ENCODE measurements at regions not wholly inside any gene's neighbourhood (a gene's known extent, or its start where the extent isn't known, plus 50 kb on each side); places are given as distances from the start of the nearest gene placed in this dataset.

GRCh38 chr16:52748741-52749140, 201.8 kb upstream of the TOX3 start:
- Histone ChIP-seq H3K36me3 (ENCODE audit: control insufficient read depth in 2 of 2, insufficient read depth in 1 of 2, low read length in 2 of 2) (no peaks in the 10 kb centered on the region), H3K27ac (ENCODE audit: extremely low read depth, low read depth, low read length) (no peak overlapping the region), H3K9me3 (ENCODE audit: control insufficient read depth, insufficient read depth, low read depth, low read length) (no peaks in the 10 kb centered on the region), H3K4me3 (ENCODE audit: low read depth, low read length) (no peak overlapping the region), H3K4me1 (ENCODE audit: control insufficient read depth, insufficient read depth, low read length) (no peaks in the 10 kb centered on the region)
- no peak for TF ChIP-seq ZNF530 (tag by site-specific recombination; IDR thresholded peaks at IDR 0.05; ENCODE audit: low read depth)
- no peak for TF ChIP-seq ZNF529 (tag by site-specific recombination; IDR thresholded peaks at IDR 0.05; ENCODE audit: insufficient replicate concordance)
- no peak for TF ChIP-seq HOXD13 (CRISPR knock-in tag; IDR thresholded peaks at IDR 0.05; ENCODE audit: borderline replicate concordance)
- TF ChIP-seq, protein P1, sequence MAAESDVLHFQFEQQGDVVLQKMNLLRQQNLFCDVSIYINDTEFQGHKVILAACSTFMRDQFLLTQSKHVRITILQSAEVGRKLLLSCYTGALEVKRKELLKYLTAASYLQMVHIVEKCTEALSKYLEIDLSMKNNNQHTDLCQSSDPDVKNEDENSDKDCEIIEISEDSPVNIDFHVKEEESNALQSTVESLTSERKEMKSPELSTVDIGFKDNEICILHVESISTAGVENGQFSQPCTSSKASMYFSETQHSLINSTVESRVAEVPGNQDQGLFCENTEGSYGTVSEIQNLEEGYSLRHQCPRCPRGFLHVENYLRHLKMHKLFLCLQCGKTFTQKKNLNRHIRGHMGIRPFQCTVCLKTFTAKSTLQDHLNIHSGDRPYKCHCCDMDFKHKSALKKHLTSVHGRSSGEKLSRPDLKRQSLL (tag by site-specific recombination; IDR thresholded peaks at IDR 0.05) = no peak
- TF ChIP-seq ZNF37A (tag by site-specific recombination; IDR thresholded peaks at IDR 0.05) = no peak
- TF ChIP-seq, protein P2, sequence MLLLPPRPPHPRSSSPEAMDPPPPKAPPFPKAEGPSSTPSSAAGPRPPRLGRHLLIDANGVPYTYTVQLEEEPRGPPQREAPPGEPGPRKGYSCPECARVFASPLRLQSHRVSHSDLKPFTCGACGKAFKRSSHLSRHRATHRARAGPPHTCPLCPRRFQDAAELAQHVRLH (tag by site-specific recombination; IDR thresholded peaks at IDR 0.05) = no peak
- TF ChIP-seq ZNF416 (tag by site-specific recombination; IDR thresholded peaks at IDR 0.05) = no peak
- TF ChIP-seq ZSCAN16 (tag by site-specific recombination; IDR thresholded peaks at IDR 0.05) = no peak
- TF ChIP-seq ZNF488 (tag by site-specific recombination; IDR thresholded peaks at IDR 0.05) = no peak
- TF ChIP-seq ZNF184 (tag by site-specific recombination; IDR thresholded peaks at IDR 0.05) = no peak
- no peak for TF ChIP-seq ZNF626 (tag by site-specific recombination; IDR thresholded peaks at IDR 0.05)
- TF ChIP-seq ZNF624 (tag by site-specific recombination; IDR thresholded peaks at IDR 0.05) = no peak
- CTCF ChIA-PET = no interaction called here
- POLR2A ChIA-PET = no interaction called here

- Histone ChIP-seq H3K27ac (ENCODE audit: extremely low read depth, low read depth, low read length) (no peak overlapping the region), H3K4me3 (ENCODE audit: low read depth, low read length) (no peak overlapping the region), H3K36me3 (ENCODE audit: control insufficient read depth in 2 of 2, insufficient read depth in 1 of 2, low read length in 2 of 2) (no peaks in the 10 kb centered on the region), H3K9me3 (ENCODE audit: control insufficient read depth, insufficient read depth, low read depth, low read length) (no peaks in the 10 kb centered on the region), H3K4me1 (ENCODE audit: control insufficient read depth, insufficient read depth, low read length) (no peaks in the 10 kb centered on the region)
- ChIA-PET POLR2A (no interaction called here), CTCF (no interaction called here)
- TF ChIP-seq MEIS1 (CRISPR knock-in tag; IDR thresholded peaks at IDR 0.05; ENCODE audit: borderline replicate concordance) (no peak), ZNF266 (tag by site-specific recombination; IDR thresholded peaks at IDR 0.05; ENCODE audit: low read depth) (no peak), ZBTB17 (tag by site-specific recombination; IDR thresholded peaks at IDR 0.05) (no peak), BCL11B (tag by site-specific recombination; IDR thresholded peaks at IDR 0.05; ENCODE audit: low read depth) (no peak)
These were observed 200.2 kb upstream of the TOX3 start for GRCh38 chr16:52747088-52747595.

DNA sequence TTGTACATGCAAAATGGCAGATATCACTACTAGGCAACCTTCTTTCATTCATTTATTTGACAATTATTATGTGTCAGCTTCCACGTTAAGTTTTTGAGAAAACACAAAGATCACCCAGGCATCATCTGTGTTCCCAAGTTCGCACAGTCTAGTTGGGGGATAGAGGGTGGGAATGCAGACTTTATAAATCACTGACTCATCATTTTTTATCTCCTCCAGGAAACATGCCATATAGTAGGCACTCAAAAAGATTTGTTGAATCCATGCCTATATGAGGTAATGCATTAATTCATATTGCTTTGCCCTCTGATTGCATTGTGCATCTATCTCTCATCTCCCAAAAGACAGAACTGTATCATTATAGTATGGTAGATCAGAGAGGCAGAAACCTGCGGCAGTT, 196.8 kb upstream of the TOX3 start:
- no peaks in the 10 kb centered on the region for H3K9me3 ChIP-seq (ENCODE audit: control insufficient read depth, insufficient read depth, low read depth, low read length)
- H3K4me3 ChIP-seq (ENCODE audit: low read depth, low read length) = no peak overlapping the region
- no peaks in the 10 kb centered on the region for H3K36me3 ChIP-seq (ENCODE audit: control insufficient read depth in 2 of 2, insufficient read depth in 1 of 2, low read length in 2 of 2)
- ChIA-PET CTCF (interaction anchor here (0.6 kb wide), 1 partner anchor 290 kb away, joined by 3 read pairs; no protein-coding TSS in a partner anchor), POLR2A (no interaction called here)
- H3K27ac ChIP-seq (ENCODE audit: extremely low read depth, low read depth, low read length) = no peak overlapping the region
- no peaks in the 10 kb centered on the region for H3K4me1 ChIP-seq (ENCODE audit: control insufficient read depth, insufficient read depth, low read length)
- TF ChIP-seq ZIC2 (tag by site-specific recombination; IDR thresholded peaks at IDR 0.05) (no peak), ZNF354C (tag by site-specific recombination; IDR thresholded peaks at IDR 0.05; ENCODE audit: borderline replicate concordance, low read depth) (no peak), ZBTB10 (tag by site-specific recombination; IDR thresholded peaks at IDR 0.05) (no peak), ZNF707 (tag by site-specific recombination; IDR thresholded peaks at IDR 0.05) (no peak), ZNF341 (tag by site-specific recombination; IDR thresholded peaks at IDR 0.05; ENCODE audit: low read depth) (no peak)
- TF ChIP-seq, protein P3, sequence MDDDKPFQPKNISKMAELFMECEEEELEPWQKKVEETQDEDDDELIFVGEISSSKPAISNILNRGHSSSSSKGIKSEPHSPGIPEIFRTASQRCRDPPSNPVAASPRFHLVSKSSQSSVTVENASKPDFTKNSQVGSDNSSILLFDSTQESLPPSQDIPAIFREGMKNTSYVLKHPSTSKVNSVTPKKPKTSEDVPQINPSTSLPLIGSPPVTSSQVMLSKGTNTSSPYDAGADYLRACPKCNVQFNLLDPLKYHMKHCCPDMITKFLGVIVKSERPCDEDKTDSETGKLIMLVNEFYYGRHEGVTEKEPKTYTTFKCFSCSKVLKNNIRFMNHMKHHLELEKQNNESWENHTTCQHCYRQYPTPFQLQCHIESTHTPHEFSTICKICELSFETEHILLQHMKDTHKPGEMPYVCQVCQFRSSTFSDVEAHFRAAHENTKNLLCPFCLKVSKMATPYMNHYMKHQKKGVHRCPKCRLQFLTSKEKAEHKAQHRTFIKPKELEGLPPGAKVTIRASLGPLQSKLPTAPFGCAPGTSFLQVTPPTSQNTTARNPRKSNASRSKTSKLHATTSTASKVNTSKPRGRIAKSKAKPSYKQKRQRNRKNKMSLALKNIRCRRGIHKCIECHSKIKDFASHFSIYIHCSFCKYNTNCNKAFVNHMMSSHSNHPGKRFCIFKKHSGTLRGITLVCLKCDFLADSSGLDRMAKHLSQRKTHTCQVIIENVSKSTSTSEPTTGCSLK (tag by site-specific recombination; IDR thresholded peaks at IDR 0.05) = no peak
- TF ChIP-seq, protein P4, sequence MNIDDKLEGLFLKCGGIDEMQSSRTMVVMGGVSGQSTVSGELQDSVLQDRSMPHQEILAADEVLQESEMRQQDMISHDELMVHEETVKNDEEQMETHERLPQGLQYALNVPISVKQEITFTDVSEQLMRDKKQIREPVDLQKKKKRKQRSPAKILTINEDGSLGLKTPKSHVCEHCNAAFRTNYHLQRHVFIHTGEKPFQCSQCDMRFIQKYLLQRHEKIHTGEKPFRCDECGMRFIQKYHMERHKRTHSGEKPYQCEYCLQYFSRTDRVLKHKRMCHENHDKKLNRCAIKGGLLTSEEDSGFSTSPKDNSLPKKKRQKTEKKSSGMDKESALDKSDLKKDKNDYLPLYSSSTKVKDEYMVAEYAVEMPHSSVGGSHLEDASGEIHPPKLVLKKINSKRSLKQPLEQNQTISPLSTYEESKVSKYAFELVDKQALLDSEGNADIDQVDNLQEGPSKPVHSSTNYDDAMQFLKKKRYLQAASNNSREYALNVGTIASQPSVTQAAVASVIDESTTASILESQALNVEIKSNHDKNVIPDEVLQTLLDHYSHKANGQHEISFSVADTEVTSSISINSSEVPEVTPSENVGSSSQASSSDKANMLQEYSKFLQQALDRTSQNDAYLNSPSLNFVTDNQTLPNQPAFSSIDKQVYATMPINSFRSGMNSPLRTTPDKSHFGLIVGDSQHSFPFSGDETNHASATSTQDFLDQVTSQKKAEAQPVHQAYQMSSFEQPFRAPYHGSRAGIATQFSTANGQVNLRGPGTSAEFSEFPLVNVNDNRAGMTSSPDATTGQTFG (tag by site-specific recombination; IDR thresholded peaks at IDR 0.05; ENCODE audit: borderline replicate concordance) = no peak

Measured in HEK293 (cell line).